Osteoblast (primary cell): ENCODE measurements at regions not wholly inside any gene's neighbourhood (a gene's known extent, or its start where the extent isn't known, plus 50 kb on each side); places are given as distances from the start of the nearest gene placed in this dataset.

ENCODE experiments used
- DNase-seq: peaks from one replicate; pipeline ENCODE4 v3.0.0; 2011; ENCODE audit warnings: low spot score, mixed read lengths; ENCODE audit not compliant: insufficient read length; ENCODE audit errors: missing footprints
- H2AFZ ChIP-seq: 2 replicates; pipeline ENCODE4 v1.6.0; 2011; ENCODE audit warnings: mild to moderate bottlenecking, low read length
- H3K27ac ChIP-seq: 2 replicates; pipeline ENCODE4 v1.5.1; 2011; ENCODE audit warnings: mild to moderate bottlenecking, low read depth, low read length, moderate library complexity
- H3K27me3 ChIP-seq: 2 replicates; pipeline ENCODE4 v1.6.0; 2012; ENCODE audit warnings: mild to moderate bottlenecking, control low read depth, inconsistent platforms, low read length, moderate library complexity; ENCODE audit not compliant: insufficient read depth
- H3K36me3 ChIP-seq: 2 replicates; pipeline ENCODE4 v1.5.1; 2011; ENCODE audit warnings: mild to moderate bottlenecking, low read length, control low read depth, moderate library complexity; ENCODE audit not compliant: insufficient read depth
- H3K4me1 ChIP-seq: 2 replicates; pipeline ENCODE4 v1.5.1; 2011; ENCODE audit warnings: mild to moderate bottlenecking, low read length, control low read depth, moderate library complexity; ENCODE audit not compliant: insufficient read depth
- H3K4me2 ChIP-seq: 2 replicates; pipeline ENCODE4 v1.6.0; 2011; ENCODE audit warnings: mild to moderate bottlenecking, low read length; ENCODE audit not compliant: insufficient read depth
- H3K4me3 ChIP-seq: fragments of 200-600 bp; sonication (generic); 3 replicates; pipeline ENCODE4 v1.5.1; 2012; ENCODE audit warnings: mild to moderate bottlenecking, low read length, inconsistent platforms; ENCODE audit not compliant: insufficient read depth
- H3K79me2 ChIP-seq: 2 replicates; pipeline ENCODE4 v1.6.0; 2012; ENCODE audit warnings: mild to moderate bottlenecking, low read length, control low read depth, inconsistent platforms; ENCODE audit not compliant: insufficient read depth
- H3K9me3 ChIP-seq: 2 replicates; pipeline ENCODE4 v1.5.1; 2011; ENCODE audit warnings: low read depth, low read length, control low read depth
- H4K20me1 ChIP-seq: 2 replicates; pipeline ENCODE4 v1.6.0; 2012; ENCODE audit warnings: mild to moderate bottlenecking, low read length, control low read depth; ENCODE audit not compliant: insufficient read depth
- TF ChIP-seq, protein P1 (sequence below): IDR thresholded peaks from 2 replicates; pipeline ENCODE4 v1.5.1; 2011; ENCODE audit warnings: mild to moderate bottlenecking, low read depth, low read length, moderate library complexity; ENCODE audit errors: extremely low read depth

DNA sequence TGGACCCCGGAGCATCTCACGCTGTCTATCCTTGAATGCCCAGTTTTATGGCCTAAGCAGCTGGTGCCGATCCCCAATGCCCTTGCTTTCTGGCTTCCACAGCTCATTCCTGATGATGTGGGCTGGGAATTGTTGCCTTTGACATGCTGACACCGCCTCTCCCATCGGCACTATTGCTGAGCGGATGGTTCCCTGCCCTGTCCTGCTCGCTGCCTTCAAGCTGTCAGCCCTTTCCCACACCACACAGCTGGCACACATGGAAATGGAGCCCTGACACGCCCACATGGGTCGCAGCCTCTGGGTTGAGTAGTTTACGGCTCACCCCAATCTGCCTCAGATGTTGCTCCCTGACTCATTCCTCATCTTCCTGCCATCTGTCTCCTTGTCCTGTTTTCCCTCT is 110.2 kb upstream of the SESN3 start:
- Histone ChIP-seq H3K4me1 (peaks cover 26% of the 10 kb centered on the region), H2AFZ (no peak overlapping the region), H3K4me2 (no peak overlapping the region), H3K27ac (no peak overlapping the region), H4K20me1 (no peaks in the 10 kb centered on the region), H3K79me2 (no peaks in the 10 kb centered on the region), H3K27me3 (no peaks in the 10 kb centered on the region), H3K36me3 (no peaks in the 10 kb centered on the region), H3K9me3 (no peaks in the 10 kb centered on the region), H3K4me3 (no peak overlapping the region)
- TF ChIP-seq, protein P1, sequence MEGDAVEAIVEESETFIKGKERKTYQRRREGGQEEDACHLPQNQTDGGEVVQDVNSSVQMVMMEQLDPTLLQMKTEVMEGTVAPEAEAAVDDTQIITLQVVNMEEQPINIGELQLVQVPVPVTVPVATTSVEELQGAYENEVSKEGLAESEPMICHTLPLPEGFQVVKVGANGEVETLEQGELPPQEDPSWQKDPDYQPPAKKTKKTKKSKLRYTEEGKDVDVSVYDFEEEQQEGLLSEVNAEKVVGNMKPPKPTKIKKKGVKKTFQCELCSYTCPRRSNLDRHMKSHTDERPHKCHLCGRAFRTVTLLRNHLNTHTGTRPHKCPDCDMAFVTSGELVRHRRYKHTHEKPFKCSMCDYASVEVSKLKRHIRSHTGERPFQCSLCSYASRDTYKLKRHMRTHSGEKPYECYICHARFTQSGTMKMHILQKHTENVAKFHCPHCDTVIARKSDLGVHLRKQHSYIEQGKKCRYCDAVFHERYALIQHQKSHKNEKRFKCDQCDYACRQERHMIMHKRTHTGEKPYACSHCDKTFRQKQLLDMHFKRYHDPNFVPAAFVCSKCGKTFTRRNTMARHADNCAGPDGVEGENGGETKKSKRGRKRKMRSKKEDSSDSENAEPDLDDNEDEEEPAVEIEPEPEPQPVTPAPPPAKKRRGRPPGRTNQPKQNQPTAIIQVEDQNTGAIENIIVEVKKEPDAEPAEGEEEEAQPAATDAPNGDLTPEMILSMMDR: no peak
- no peak for DNase-seq

DNA sequence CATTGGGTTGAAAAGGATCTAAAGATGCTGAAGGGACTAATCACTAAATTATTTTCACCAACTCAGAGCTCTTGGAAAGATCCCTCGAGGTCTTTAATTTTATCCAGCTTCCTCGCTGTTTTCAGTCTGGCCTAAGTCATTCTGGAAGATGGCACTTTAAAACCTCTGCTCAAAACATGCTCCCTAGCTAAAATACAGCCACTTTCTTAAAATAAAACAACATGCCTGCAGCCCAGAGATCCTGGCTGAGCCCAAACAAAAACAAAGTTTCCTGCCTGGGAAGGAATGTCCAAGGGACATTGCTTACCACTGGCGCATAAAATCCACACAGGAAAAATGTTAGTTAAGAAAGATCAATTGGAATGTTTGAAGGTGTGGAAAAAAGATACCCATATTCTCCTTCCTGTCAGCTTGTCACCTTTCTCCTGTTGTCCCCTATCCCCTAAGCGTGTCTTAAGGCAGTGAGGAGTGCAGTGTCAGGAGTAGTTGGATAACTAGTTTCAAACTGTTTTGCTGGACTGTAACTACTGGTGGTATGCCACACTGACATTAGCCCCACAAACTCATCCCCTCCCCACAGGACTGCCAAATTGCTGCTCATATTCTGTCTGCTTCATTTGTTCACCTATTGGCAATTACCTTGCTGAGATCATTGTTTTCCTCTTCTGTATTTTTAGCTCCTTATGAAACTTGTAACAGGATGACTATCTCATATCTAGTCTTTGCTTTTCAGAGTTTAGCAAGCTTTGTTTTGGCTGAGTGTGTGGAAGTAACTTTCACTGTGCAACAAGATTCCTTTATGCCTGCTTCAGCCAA is 108.3 kb upstream of the SESN3 start:
- Histone ChIP-seq H3K27me3 (no peaks in the 10 kb centered on the region), H3K4me3 (no peak overlapping the region), H3K36me3 (no peaks in the 10 kb centered on the region), H3K9me3 (no peaks in the 10 kb centered on the region), H3K27ac (peak overlapping the region; percentile 43), H2AFZ (peak overlapping the region; percentile 18), H3K79me2 (no peaks in the 10 kb centered on the region), H3K4me1 (peaks cover 26% of the 10 kb centered on the region), H4K20me1 (no peaks in the 10 kb centered on the region), H3K4me2 (no peak overlapping the region)
- no peak for DNase-seq
- TF ChIP-seq, protein P1: no peak

GRCh38 chr11:95338430-95338991 is 107.5 kb upstream of the SESN3 start:
- H2AFZ ChIP-seq: peak overlapping the region; percentile 18
- H4K20me1 ChIP-seq: no peaks in the 10 kb centered on the region
- no peak for DNase-seq
- H3K27me3 ChIP-seq: no peaks in the 10 kb centered on the region
- no peaks in the 10 kb centered on the region for H3K9me3 ChIP-seq
- H3K79me2 ChIP-seq: no peaks in the 10 kb centered on the region
- no peaks in the 10 kb centered on the region for H3K36me3 ChIP-seq
- TF ChIP-seq, protein P1: no peak
- peak overlapping the region; percentile 46 for H3K27ac ChIP-seq
- H3K4me1 ChIP-seq: peaks cover 26% of the 10 kb centered on the region
- H3K4me2 ChIP-seq: no peak overlapping the region
- H3K4me3 ChIP-seq: no peak overlapping the region

- TF ChIP-seq, protein P1: no peak
- peak overlapping the region; percentile 94 for H2AFZ ChIP-seq
These were observed 107.0 kb upstream of the SESN3 start for GRCh38 chr11:95337972-95338429.

More at GRCh38 chr11:95337972-95338429, 107.0 kb upstream of the SESN3 start:
- no peak for DNase-seq
- Histone ChIP-seq H3K4me2 (peak overlapping the region; percentile 77), H3K79me2 (no peaks in the 10 kb centered on the region), H3K36me3 (no peaks in the 10 kb centered on the region), H4K20me1 (no peaks in the 10 kb centered on the region), H3K27ac (peak overlapping the region; percentile 46), H3K9me3 (no peaks in the 10 kb centered on the region), H3K4me3 (no peak overlapping the region), H3K4me1 (peaks cover 26% of the 10 kb centered on the region), H3K27me3 (no peaks in the 10 kb centered on the region)
